IMR-90 (cell line): ENCODE measurements at regions not wholly inside any gene's neighbourhood (a gene's known extent, or its start where the extent isn't known, plus 50 kb on each side); places are given as distances from the start of the nearest gene placed in this dataset.

Source experiments
- ATAC-seq: fragments of 200-7000 bp; cut with Tn5 transposase; 2 replicates; pipeline ENCODE4 v1.9.1; 2020; ENCODE audit warnings: low read depth, mild to moderate bottlenecking, moderate library complexity
- BruUV-seq: library from RNA; stranded (reverse); fragments of 400-500 nt; replicated peaks from 2 replicates; lab custom pipeline; 2021; lab: Mats Ljungman, UMichigan
- CTCF ChIA-PET: fragments of 300-600 bp; formaldehyde crosslinking; extraction: SDS; loops from one replicate; lab custom pipeline; 2021; ENCODE audit warnings: antibody characterized with exemption; lab: Yijun Ruan, JAX
- POLR2A ChIA-PET: fragments of 300-600 bp; sonication (Branson Sonifier 250); formaldehyde crosslinking; loops from one replicate; lab custom pipeline; 2022; ENCODE audit warnings: antibody characterized with exemption; ENCODE audit not compliant: unreplicated experiment; lab: Charles Lee
- DNase-seq: peaks from one replicate; pipeline ENCODE4 v3.0.0; 2013
- H2AFZ ChIP-seq: replicated peaks from 2 replicates; pipeline ENCODE3; 2013; ENCODE audit warnings: low read length, mild to moderate bottlenecking; ENCODE audit not compliant: poor library complexity
- H2AK5ac ChIP-seq: 2 replicates; pipeline ENCODE4 v1.6.1; 2013; ENCODE audit warnings: low read depth, low read length, inconsistent platforms
- H2AK9ac ChIP-seq: replicated peaks from 2 replicates; pipeline ENCODE3; 2013; ENCODE audit warnings: mild to moderate bottlenecking, low read depth, low read length, moderate library complexity; ENCODE audit not compliant: poor library complexity
- H2BK120ac ChIP-seq: 2 replicates; pipeline ENCODE4 v1.6.1; 2013; ENCODE audit warnings: low read depth, low read length, inconsistent platforms
- H2BK15ac ChIP-seq: 3 replicates; pipeline ENCODE4 v1.6.1; 2013; ENCODE audit warnings: low read depth, low read length, inconsistent platforms
- H2BK20ac ChIP-seq: 2 replicates; pipeline ENCODE4 v1.6.1; 2013; ENCODE audit warnings: low read depth, mild to moderate bottlenecking, inconsistent platforms, low read length, moderate library complexity
- H2BK5ac ChIP-seq: 2 replicates; pipeline ENCODE4 v1.6.1; 2013; ENCODE audit warnings: mild to moderate bottlenecking, low read depth, low read length, inconsistent platforms; ENCODE audit not compliant: poor library complexity, severe bottlenecking
- H3K14ac ChIP-seq: replicated peaks from 2 replicates; pipeline ENCODE4 v1.6.1; 2013; ENCODE audit warnings: low read depth, low read length, inconsistent platforms
- H3K18ac ChIP-seq: 2 replicates; pipeline ENCODE4 v1.6.1; 2013; ENCODE audit warnings: low read depth, low read length, control low read depth
- H3K23ac ChIP-seq: 2 replicates; pipeline ENCODE4 v1.6.1; 2013; ENCODE audit warnings: low read depth, low read length, inconsistent platforms
- H3K27ac ChIP-seq: 2 replicates; pipeline ENCODE4 v1.5.1; 2013; ENCODE audit warnings: mild to moderate bottlenecking, control low read depth, low read length; ENCODE audit not compliant: insufficient read depth
- H3K27me3 ChIP-seq: 2 replicates; pipeline ENCODE4 v1.6.1; 2013; ENCODE audit warnings: low read length; ENCODE audit not compliant: control insufficient read depth, insufficient read depth
- H3K36me3 ChIP-seq: 2 replicates; pipeline ENCODE4 v1.6.1; 2013; ENCODE audit warnings: low read length, mixed read lengths; ENCODE audit not compliant: control insufficient read depth, insufficient read depth
- H3K4ac ChIP-seq: 2 replicates; pipeline ENCODE4 v1.6.1; 2013; ENCODE audit warnings: low read depth, low read length, inconsistent platforms
- H3K4me1 ChIP-seq: 2 replicates; pipeline ENCODE4 v1.6.1; 2013; ENCODE audit warnings: low read length, mixed read lengths; ENCODE audit not compliant: control insufficient read depth, insufficient read depth
- H3K4me2 ChIP-seq: 2 replicates; pipeline ENCODE4 v1.6.1; 2013; ENCODE audit warnings: low read depth, mild to moderate bottlenecking, control low read depth, low read length, moderate library complexity
- H3K4me3 ChIP-seq: 2 replicates; pipeline ENCODE4 v1.5.1; 2013; ENCODE audit warnings: low read depth, mild to moderate bottlenecking, control low read depth, low read length, moderate library complexity; ENCODE audit not compliant: insufficient read depth
- H3K56ac ChIP-seq: 2 replicates; pipeline ENCODE4 v1.6.1; 2013; ENCODE audit warnings: low read length, inconsistent platforms; ENCODE audit not compliant: insufficient read depth; ENCODE audit errors: extremely low read depth
- H3K79me1 ChIP-seq, 2 experiments: 2 replicates each; pipeline ENCODE4 v1.6.1; 2013; ENCODE audit warnings: low read length in 2 of 2, inconsistent platforms in 1 of 2, low read depth in 1 of 2
- H3K9ac ChIP-seq: 2 replicates; pipeline ENCODE4 v1.6.1; 2013; ENCODE audit warnings: low read depth, low read length, control low read depth
- H3K9me1 ChIP-seq: 2 replicates; pipeline ENCODE4 v1.6.1; 2013; ENCODE audit warnings: low read length, inconsistent platforms; ENCODE audit not compliant: insufficient read depth
- H3K9me3 ChIP-seq: 2 replicates; pipeline ENCODE4 v1.6.1; 2013; ENCODE audit warnings: low read length; ENCODE audit not compliant: control insufficient read depth, insufficient read depth
- H4K20me1 ChIP-seq: 2 replicates; pipeline ENCODE4 v1.6.1; 2013; ENCODE audit warnings: low read length, inconsistent platforms; ENCODE audit not compliant: insufficient read depth
- H4K5ac ChIP-seq: 2 replicates; pipeline ENCODE4 v1.6.1; 2013; ENCODE audit warnings: mild to moderate bottlenecking, low read depth, low read length, control low read depth
- H4K8ac ChIP-seq, 2 experiments: 2 replicates each; pipeline ENCODE4 v1.6.1; 2013; ENCODE audit warnings: low read depth in 2 of 2, low read length in 2 of 2, control low read depth in 1 of 2, inconsistent platforms in 1 of 2
- H4K91ac ChIP-seq: 2 replicates; pipeline ENCODE4 v1.6.1; 2013; ENCODE audit warnings: low read depth, low read length, inconsistent platforms; ENCODE audit not compliant: insufficient read depth
- BHLHE40 ChIP-seq: fragments of 150-350 bp; IDR thresholded peaks from 2 replicates; pipeline ENCODE4 v1.6.1; 2016; ENCODE audit warnings: mild to moderate bottlenecking, low read depth, low read length
- CEBPB ChIP-seq: IDR thresholded peaks from 2 replicates; pipeline ENCODE4 v1.6.1; 2012; ENCODE audit warnings: low read depth, low read length, improper control_type of control experiment
- CHD1 ChIP-seq: IDR thresholded peaks from 2 replicates; pipeline ENCODE4 v1.6.1; 2012; ENCODE audit warnings: low read depth, low read length, improper control_type of control experiment
- ELK1 ChIP-seq: fragments of 150-350 bp; IDR thresholded peaks from 2 replicates; pipeline ENCODE4 v1.6.1; 2016; ENCODE audit warnings: low read depth, mild to moderate bottlenecking, low read length, moderate library complexity, borderline replicate concordance
- FOS ChIP-seq: fragments of 150-350 bp; IDR thresholded peaks from 2 replicates; pipeline ENCODE4 v1.6.1; 2016; ENCODE audit warnings: low read depth, low read length
- MAFK ChIP-seq: IDR thresholded peaks from 2 replicates; pipeline ENCODE4 v1.6.1; 2012; ENCODE audit warnings: low read depth, low read length, improper control_type of control experiment
- MAZ ChIP-seq: IDR thresholded peaks from 2 replicates; pipeline ENCODE4 v1.6.1; 2012; ENCODE audit warnings: low read depth, mild to moderate bottlenecking, low read length, improper control_type of control experiment, moderate library complexity, borderline replicate concordance
- MXI1 ChIP-seq: IDR thresholded peaks from 2 replicates; pipeline ENCODE4 v1.6.1; 2012; ENCODE audit warnings: low read depth, mild to moderate bottlenecking, low read length, moderate library complexity, borderline replicate concordance
- NFE2L2 ChIP-seq: fragments of 150-350 bp; IDR thresholded peaks from 2 replicates; pipeline ENCODE4 v1.6.1; 2016; ENCODE audit warnings: low read depth, mild to moderate bottlenecking, low read length
- POLR2A ChIP-seq: IDR thresholded peaks from 2 replicates; pipeline ENCODE4 v1.6.1; 2012; ENCODE audit warnings: mild to moderate bottlenecking, low read depth, low read length
- RAD21 ChIP-seq: IDR thresholded peaks from 2 replicates; pipeline ENCODE4 v1.6.1; 2012; ENCODE audit warnings: low read length, improper control_type of control experiment
- RCOR1 ChIP-seq: IDR thresholded peaks from 2 replicates; pipeline ENCODE4 v1.6.1; 2012; ENCODE audit warnings: mild to moderate bottlenecking, low read length, improper control_type of control experiment; ENCODE audit not compliant: insufficient replicate concordance
- RFX5 ChIP-seq: IDR thresholded peaks from 2 replicates; pipeline ENCODE4 v1.8.0; 2012; ENCODE audit warnings: low read depth, mild to moderate bottlenecking, low read length, moderate library complexity
- SMC3 ChIP-seq: fragments of 150-350 bp; IDR thresholded peaks from 2 replicates; pipeline ENCODE4 v1.6.1; 2016; ENCODE audit warnings: low read depth, mild to moderate bottlenecking, antibody characterized with exemption, low read length, moderate library complexity
- WGBS, 2 experiments: methylation state at CpG; one replicate each; pipeline versions ENCODE4 v1.1.5 to v1.1.7; 2013; ENCODE audit warnings: missing lambda C conversion rate in 2 of 2; ENCODE audit not compliant: insufficient read length in 1 of 2; ENCODE audit errors: extremely low coverage in 2 of 2; 5-methylcytosine and 5-hydroxymethylcytosine counted together
- dilution Hi-C: fragments of 300-500 bp; cut with HindIII; formaldehyde crosslinking; loops from one replicate; pipeline ENCODE4 v1.14.3; 2018; ENCODE audit warnings: low sequenced_read_pairs; ENCODE audit not compliant: unreplicated experiment
- in situ Hi-C: fragments of 300-500 bp; cut with MboI; formaldehyde crosslinking; loops from 3 replicates; pipeline ENCODE4 v1.14.3; 2019; ENCODE audit warnings: low sequenced_read_pairs, inconsistent platforms, mixed read lengths
- intact Hi-C: fragments of 100-400 bp; cut with micrococcal nuclease; formaldehyde crosslinking; loops from 2 replicates; pipeline ENCODE4 v1.10.0; 2022
- TF ChIP-seq, protein P1 (sequence below): conservative IDR thresholded peaks from 2 replicates; pipeline ENCODE4 v1.5.1; 2012; ENCODE audit warnings: mild to moderate bottlenecking, low read depth, low read length, improper control_type of control experiment
- TF ChIP-seq, protein P2 (sequence below): fragments of 150-350 bp; IDR thresholded peaks from 2 replicates; pipeline ENCODE4 v1.6.1; 2017; ENCODE audit warnings: mild to moderate bottlenecking, antibody characterized with exemption, low read length, low read depth

GRCh38 chr6:105645958-105646357, 243.1 kb upstream of the PREP start:
- no peak overlapping the region for H3K23ac ChIP-seq
- H4K5ac ChIP-seq = no peak overlapping the region
- H2AK9ac ChIP-seq = no peak overlapping the region
- H4K8ac ChIP-seq = no peak overlapping the region
- intact Hi-C loops (no loop called here), in situ Hi-C loops (no loop called here), dilution Hi-C loops (no loop called here)
- no TSS peak for BruUV-seq
- H3K27ac ChIP-seq = no peak overlapping the region
- no peak overlapping the region for H3K4me2 ChIP-seq
- no peaks in the 10 kb centered on the region for H3K9me1 ChIP-seq
- H2BK5ac ChIP-seq = no peak overlapping the region
- no peak overlapping the region for H2BK20ac ChIP-seq
- H3K9ac ChIP-seq = no peak overlapping the region
- no peak overlapping the region for H2AFZ ChIP-seq
- no peak overlapping the region for H2BK15ac ChIP-seq
- TF ChIP-seq BHLHE40 (no peak), CEBPB (no peak), FOS (no peak), RFX5 (no peak), CHD1 (no peak), SMC3 (no peak), POLR2A (no peak), MAZ (no peak), NFE2L2 (no peak), MXI1 (no peak), ELK1 (no peak), RCOR1 (no peak), RAD21 (no peak), MAFK (no peak)
- TF ChIP-seq, protein P1, sequence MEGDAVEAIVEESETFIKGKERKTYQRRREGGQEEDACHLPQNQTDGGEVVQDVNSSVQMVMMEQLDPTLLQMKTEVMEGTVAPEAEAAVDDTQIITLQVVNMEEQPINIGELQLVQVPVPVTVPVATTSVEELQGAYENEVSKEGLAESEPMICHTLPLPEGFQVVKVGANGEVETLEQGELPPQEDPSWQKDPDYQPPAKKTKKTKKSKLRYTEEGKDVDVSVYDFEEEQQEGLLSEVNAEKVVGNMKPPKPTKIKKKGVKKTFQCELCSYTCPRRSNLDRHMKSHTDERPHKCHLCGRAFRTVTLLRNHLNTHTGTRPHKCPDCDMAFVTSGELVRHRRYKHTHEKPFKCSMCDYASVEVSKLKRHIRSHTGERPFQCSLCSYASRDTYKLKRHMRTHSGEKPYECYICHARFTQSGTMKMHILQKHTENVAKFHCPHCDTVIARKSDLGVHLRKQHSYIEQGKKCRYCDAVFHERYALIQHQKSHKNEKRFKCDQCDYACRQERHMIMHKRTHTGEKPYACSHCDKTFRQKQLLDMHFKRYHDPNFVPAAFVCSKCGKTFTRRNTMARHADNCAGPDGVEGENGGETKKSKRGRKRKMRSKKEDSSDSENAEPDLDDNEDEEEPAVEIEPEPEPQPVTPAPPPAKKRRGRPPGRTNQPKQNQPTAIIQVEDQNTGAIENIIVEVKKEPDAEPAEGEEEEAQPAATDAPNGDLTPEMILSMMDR = no peak
- TF ChIP-seq, protein P2, sequence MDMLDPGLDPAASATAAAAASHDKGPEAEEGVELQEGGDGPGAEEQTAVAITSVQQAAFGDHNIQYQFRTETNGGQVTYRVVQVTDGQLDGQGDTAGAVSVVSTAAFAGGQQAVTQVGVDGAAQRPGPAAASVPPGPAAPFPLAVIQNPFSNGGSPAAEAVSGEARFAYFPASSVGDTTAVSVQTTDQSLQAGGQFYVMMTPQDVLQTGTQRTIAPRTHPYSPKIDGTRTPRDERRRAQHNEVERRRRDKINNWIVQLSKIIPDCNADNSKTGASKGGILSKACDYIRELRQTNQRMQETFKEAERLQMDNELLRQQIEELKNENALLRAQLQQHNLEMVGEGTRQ = no peak
- no peaks in the 10 kb centered on the region for H3K36me3 ChIP-seq
- no peak overlapping the region for H3K4ac ChIP-seq
- WGBS, 2 experiments = 60% methylated on average over 1 of the region's 3 CpGs; no CpG with 5 or more reads in 1 of the 2 experiments
- ATAC-seq = no peak
- H2BK120ac ChIP-seq = no peak overlapping the region
- H3K27me3 ChIP-seq = no peaks in the 10 kb centered on the region; the same call in 1 of the 2 replicates
- H2AK5ac ChIP-seq = no peak overlapping the region
- H3K56ac ChIP-seq = no peak overlapping the region
- H3K14ac ChIP-seq = no peak overlapping the region
- H3K4me1 ChIP-seq = no peaks in the 10 kb centered on the region
- no peak overlapping the region for H3K4me3 ChIP-seq
- H3K9me3 ChIP-seq = no peaks in the 10 kb centered on the region
- no peak overlapping the region for H4K91ac ChIP-seq
- no peak for DNase-seq
- ChIA-PET CTCF (no interaction called here), POLR2A (no interaction called here)
- no peaks in the 10 kb centered on the region for H3K79me1 ChIP-seq
- H4K20me1 ChIP-seq = no peaks in the 10 kb centered on the region
- no peak overlapping the region for H3K18ac ChIP-seq
